ENCODE measurements at regions not wholly inside any gene's neighbourhood (a gene's known extent, or its start where the extent isn't known, plus 50 kb on each side); places are given as distances from the start of the nearest gene placed in this dataset.

- FAIRE-seq (no peak), DNase-seq (ENCODE audit: low read depth) (no peak)
- Histone ChIP-seq H4K20me1 (ENCODE audit: insufficient read depth, low read length) (no peaks in the 10 kb centered on the region), H3K9me3 (ENCODE audit: insufficient read depth, low read depth, low read length) (no peaks in the 10 kb centered on the region), H3K9ac (ENCODE audit: low read length) (no peak overlapping the region), H3K79me2 (ENCODE audit: insufficient read depth, low read length) (no peaks in the 10 kb centered on the region), H3K4me1 (ENCODE audit: insufficient read depth, low read length) (no peaks in the 10 kb centered on the region), H3K4me3 (ENCODE audit: insufficient read depth, low read depth, low read length) (no peak overlapping the region), H2AFZ (ENCODE audit: low read depth, low read length) (no peak overlapping the region), H3K4me2 (ENCODE audit: low read length) (no peak overlapping the region), H3K36me3 (ENCODE audit: insufficient read depth, low read length) (peaks cover 4% of the 10 kb centered on the region), H3K27me3 (ENCODE audit: insufficient read depth, low read length) (no peaks in the 10 kb centered on the region), H3K27ac (ENCODE audit: low read depth, low read length) (no peak overlapping the region)
- no peak for TF ChIP-seq EZH2 (IDR thresholded peaks at IDR 0.05; ENCODE audit: insufficient read depth, low read length)
- TF ChIP-seq CTCF (IDR thresholded peaks at IDR 0.05; ENCODE audit: insufficient read depth, low read depth, low read length): no peak
- Mint-ChIP-seq H3K27ac (ENCODE audit: unreplicated experiment) (peak overlapping the region; percentile 64), H3K4me3 (ENCODE audit: unreplicated experiment) (no peak overlapping the region), H3K9me3 (ENCODE audit: unreplicated experiment) (peaks cover 2% of the 10 kb centered on the region), H3K4me1 (ENCODE audit: low read depth, unreplicated experiment) (peaks cover 32% of the 10 kb centered on the region), H3K27me3 (ENCODE audit: low read depth, unreplicated experiment) (no peaks in the 10 kb centered on the region), H3K36me3 (ENCODE audit: low read depth, unreplicated experiment) (peaks cover 30% of the 10 kb centered on the region)
Observed at GRCh38 chr2:216279459-216279858, 92.8 kb downstream of the MARCHF4 start.

- TF ChIP-seq CTCF (IDR thresholded peaks at IDR 0.05; ENCODE audit: insufficient read depth, low read depth, low read length) (no peak), EZH2 (IDR thresholded peaks at IDR 0.05; ENCODE audit: insufficient read depth, low read length) (no peak)
- H3K36me3 Mint-ChIP-seq (ENCODE audit: low read depth, unreplicated experiment): peaks cover 33% of the 10 kb centered on the region
- H3K4me1 Mint-ChIP-seq (ENCODE audit: low read depth, unreplicated experiment): peaks cover 32% of the 10 kb centered on the region
- no peaks in the 10 kb centered on the region for H3K27me3 Mint-ChIP-seq (ENCODE audit: low read depth, unreplicated experiment)
- H3K27me3 ChIP-seq (ENCODE audit: insufficient read depth, low read length): no peaks in the 10 kb centered on the region
- H3K4me1 ChIP-seq (ENCODE audit: insufficient read depth, low read length): no peaks in the 10 kb centered on the region
- H3K27ac ChIP-seq (ENCODE audit: low read depth, low read length): no peak overlapping the region
- H3K27ac Mint-ChIP-seq (ENCODE audit: unreplicated experiment): peak overlapping the region; percentile 64
- peaks cover 4% of the 10 kb centered on the region for H3K36me3 ChIP-seq (ENCODE audit: insufficient read depth, low read length)
- peaks cover 2% of the 10 kb centered on the region for H3K9me3 Mint-ChIP-seq (ENCODE audit: unreplicated experiment)
- no peak overlapping the region for H3K4me3 Mint-ChIP-seq (ENCODE audit: unreplicated experiment)
- H3K4me3 ChIP-seq (ENCODE audit: insufficient read depth, low read depth, low read length): no peak overlapping the region
- H2AFZ ChIP-seq (ENCODE audit: low read depth, low read length): no peak overlapping the region
- no peaks in the 10 kb centered on the region for H3K79me2 ChIP-seq (ENCODE audit: insufficient read depth, low read length)
- no peak overlapping the region for H3K4me2 ChIP-seq (ENCODE audit: low read length)
- no peak for DNase-seq (ENCODE audit: low read depth)
- H3K9me3 ChIP-seq (ENCODE audit: insufficient read depth, low read depth, low read length): no peaks in the 10 kb centered on the region
- FAIRE-seq: peak; percentile 74
- no peak overlapping the region for H3K9ac ChIP-seq (ENCODE audit: low read length)
- no peaks in the 10 kb centered on the region for H4K20me1 ChIP-seq (ENCODE audit: insufficient read depth, low read length)
Observed at GRCh38 chr2:216279031-216279430, 93.3 kb downstream of the MARCHF4 start.

DNA sequence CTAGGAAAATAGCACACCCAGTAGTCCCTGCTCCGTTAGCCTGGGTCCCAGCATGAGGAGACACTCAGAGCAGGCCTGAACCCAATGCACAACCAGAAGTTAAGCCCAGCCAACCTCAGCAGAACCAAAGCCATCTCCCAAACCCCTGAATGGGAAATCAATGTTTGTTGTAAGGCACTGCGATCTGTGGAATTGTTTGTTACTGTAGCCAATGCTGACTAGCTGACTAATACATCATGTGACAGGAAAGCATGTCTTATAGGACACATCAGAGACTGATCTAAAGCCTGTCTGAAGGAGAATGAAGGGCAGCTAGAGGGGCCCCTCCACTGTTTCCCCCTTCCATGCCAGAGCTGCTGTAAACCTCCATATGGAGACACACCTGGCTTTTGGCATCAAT lies 96.4 kb downstream of the MARCHF4 start:
- H3K9me3 Mint-ChIP-seq (ENCODE audit: unreplicated experiment): peaks cover 5% of the 10 kb centered on the region
- no peak for DNase-seq (ENCODE audit: low read depth)

More for the DNA sequence above, 96.4 kb downstream of the MARCHF4 start:
- no peak overlapping the region for H3K27ac Mint-ChIP-seq (ENCODE audit: unreplicated experiment)
- Histone ChIP-seq H3K27me3 (ENCODE audit: insufficient read depth, low read length) (no peaks in the 10 kb centered on the region), H3K9me3 (ENCODE audit: insufficient read depth, low read depth, low read length) (no peaks in the 10 kb centered on the region), H3K4me1 (ENCODE audit: insufficient read depth, low read length) (no peaks in the 10 kb centered on the region), H3K4me3 (ENCODE audit: insufficient read depth, low read depth, low read length) (no peak overlapping the region), H3K79me2 (ENCODE audit: insufficient read depth, low read length) (no peaks in the 10 kb centered on the region), H4K20me1 (ENCODE audit: insufficient read depth, low read length) (no peaks in the 10 kb centered on the region), H3K4me2 (ENCODE audit: low read length) (no peak overlapping the region), H3K36me3 (ENCODE audit: insufficient read depth, low read length) (peaks cover 6% of the 10 kb centered on the region), H3K9ac (ENCODE audit: low read length) (no peak overlapping the region), H2AFZ (ENCODE audit: low read depth, low read length) (no peak overlapping the region), H3K27ac (ENCODE audit: low read depth, low read length) (no peak overlapping the region)
- H3K4me1 Mint-ChIP-seq (ENCODE audit: low read depth, unreplicated experiment): peaks cover 20% of the 10 kb centered on the region
- peaks cover 55% of the 10 kb centered on the region for H3K36me3 Mint-ChIP-seq (ENCODE audit: low read depth, unreplicated experiment)
- no peak overlapping the region for H3K4me3 Mint-ChIP-seq (ENCODE audit: unreplicated experiment)
- H3K27me3 Mint-ChIP-seq (ENCODE audit: low read depth, unreplicated experiment): no peaks in the 10 kb centered on the region
- FAIRE-seq: no peak
- TF ChIP-seq EZH2 (IDR thresholded peaks at IDR 0.05; ENCODE audit: insufficient read depth, low read length): no peak
- TF ChIP-seq CTCF (IDR thresholded peaks at IDR 0.05; ENCODE audit: insufficient read depth, low read depth, low read length): no peak
